Stimulated activated CD4-positive, alpha-beta T cell treated with anti-CD3 and anti-CD28 coated beads, Interleukin-15, amount 100 ng/mL, for 48 hours (primary cell): ENCODE measurements at regions not wholly inside any gene's neighbourhood (a gene's known extent, or its start where the extent isn't known, plus 50 kb on each side); places are given as distances from the start of the nearest gene placed in this dataset.

Experiments used
- DNase-seq, 2 donors: peaks; one replicate each; pipeline ENCODE4 v3.0.0-alpha.2; 2020; ENCODE audit warnings: low read depth in 2 of 2

GRCh38 chr2:21253311-21254027 is 129.7 kb downstream of the TDRD15 start:
- no peak for DNase-seq

- no peak for DNase-seq
Measured at GRCh38 chr2:21254170-21254965, 130.6 kb downstream of the TDRD15 start.

- no peak for DNase-seq
Measured at GRCh38 chr2:21256006-21256405, 132.2 kb downstream of the TDRD15 start.

- no peak for DNase-seq
Measured at GRCh38 chr2:21257621-21258020, 133.9 kb downstream of the TDRD15 start.

- DNase-seq: no peak
Measured at GRCh38 chr2:21258082-21258481, 134.3 kb downstream of the TDRD15 start.

GRCh38 chr2:21260311-21260710 is 136.5 kb downstream of the TDRD15 start:
- DNase-seq: no peak

- DNase-seq: no peak
Measured at GRCh38 chr2:21261591-21261990, 137.8 kb downstream of the TDRD15 start.

- DNase-seq: no peak
Measured at GRCh38 chr2:21262426-21262940, 138.7 kb downstream of the TDRD15 start.

- no peak for DNase-seq
Measured at GRCh38 chr2:21263622-21264021, 139.9 kb downstream of the TDRD15 start.

GRCh38 chr2:21265752-21266151 is 142.0 kb downstream of the TDRD15 start:
- no peak for DNase-seq

- DNase-seq: no peak
Measured at GRCh38 chr2:21267232-21267835, 143.6 kb downstream of the TDRD15 start.

GRCh38 chr2:21268197-21268877 is 144.6 kb downstream of the TDRD15 start:
- no peak for DNase-seq

- DNase-seq: no peak
Measured at GRCh38 chr2:21268878-21269224, 145.1 kb downstream of the TDRD15 start.

GRCh38 chr2:21269382-21269781 is 145.6 kb downstream of the TDRD15 start:
- DNase-seq: no peak

- DNase-seq: no peak
Measured at GRCh38 chr2:21270083-21270491, 146.3 kb downstream of the TDRD15 start.

GRCh38 chr2:21270708-21271122 is 146.9 kb downstream of the TDRD15 start:
- DNase-seq: no peak

GRCh38 chr2:21276163-21276562 is 152.4 kb downstream of the TDRD15 start:
- no peak for DNase-seq

- DNase-seq: no peak
Measured at GRCh38 chr2:21277068-21278056, 153.6 kb downstream of the TDRD15 start.

GRCh38 chr2:21279525-21279924 is 155.8 kb downstream of the TDRD15 start:
- no peak for DNase-seq

- no peak for DNase-seq
Measured at GRCh38 chr2:21280793-21281192, 157.0 kb downstream of the TDRD15 start.

GRCh38 chr2:21281384-21281783 is 157.6 kb downstream of the TDRD15 start:
- DNase-seq: no peak
